B cell (primary cell): ENCODE measurements at regions not wholly inside any gene's neighbourhood (a gene's known extent, or its start where the extent isn't known, plus 50 kb on each side); places are given as distances from the start of the nearest gene placed in this dataset.

ENCODE experiments used
- ATAC-seq: fragments of 200-7000 bp; cut with Tn5 transposase; one replicate; pipeline ENCODE4 v1.10.0; 2021; ENCODE audit warnings: low read depth, mild to moderate bottlenecking, moderate number of reproducible peaks, moderate library complexity
- CTCF ChIA-PET: fragments of 350-600 bp; sonication (Branson Sonifier 250); formaldehyde crosslinking; loops from one replicate; lab custom pipeline; 2021; ENCODE audit warnings: antibody characterized with exemption, inconsistent platforms; lab: Charles Lee
- POLR2A ChIA-PET: fragments of 350-600 bp; sonication (Branson Sonifier 250); formaldehyde crosslinking; loops from one replicate; lab custom pipeline; 2021; ENCODE audit warnings: antibody characterized with exemption; lab: Charles Lee
- DNase-seq: peaks from one replicate; pipeline ENCODE4 v3.0.0; 2013
- H2AFZ ChIP-seq: 2 replicates; pipeline ENCODE4 v1.6.1; 2012; ENCODE audit warnings: mild to moderate bottlenecking, low read depth, low read length; ENCODE audit not compliant: insufficient read depth, poor library complexity, severe bottlenecking
- H3K27ac ChIP-seq, 2 donors: 1 replicate in 1 of 2; 2 replicates in 1 of 2; pipeline ENCODE4 v1.5.1; 2012 to 2013; ENCODE audit warnings: low read length in 2 of 2, mild to moderate bottlenecking in 2 of 2, moderate library complexity in 1 of 2
- H3K27me3 ChIP-seq, 4 experiments: fragments of 200-600 bp in 1 of 4; sonication (generic) in 1 of 4; replicated peaks in 1 of 4; 1 replicate in 2 of 4; 2 replicates in 2 of 4; pipeline versions ENCODE4 v1.6.1 to v1.7.0; 2013 to 2016; ENCODE audit warnings: low read length in 3 of 4, mild to moderate bottlenecking in 2 of 4, mixed read lengths in 1 of 4, moderate library complexity in 1 of 4; ENCODE audit not compliant: insufficient read depth in 4 of 4, control insufficient read depth in 3 of 4; ENCODE audit errors: control extremely low read depth in 1 of 4
- H3K36me3 ChIP-seq, 2 experiments: replicated peaks in 1 of 2; 1 replicate in 1 of 2; 2 replicates in 1 of 2; pipeline versions ENCODE4 v1.6.1 to v1.7.1; 2013; ENCODE audit warnings: low read length in 1 of 2; ENCODE audit not compliant: insufficient read depth in 2 of 2, control insufficient read depth in 1 of 2; ENCODE audit errors: control extremely low read depth in 1 of 2, extremely low read depth in 1 of 2
- H3K4me1 ChIP-seq, 2 donors: fragments of 200-600 bp in 1 of 2; sonication (generic) in 1 of 2; 1 replicate in 1 of 2; 2 replicates in 1 of 2; pipeline versions ENCODE4 v1.5.1 to v1.6.1; 2013 to 2017; ENCODE audit warnings: low read length in 2 of 2; ENCODE audit not compliant: control insufficient read depth in 2 of 2, insufficient read depth in 2 of 2
- H3K4me2 ChIP-seq: replicated peaks from 2 replicates; pipeline ENCODE3; 2012; ENCODE audit warnings: mild to moderate bottlenecking, low read depth, low read length; ENCODE audit not compliant: poor library complexity, severe bottlenecking
- H3K4me3 ChIP-seq, 5 experiments: fragments of 200-600 bp in 1 of 5; sonication (generic) in 1 of 5; 1 replicate in 3 of 5; 2 replicates in 2 of 5; pipeline versions ENCODE4 v1.5.1 to v1.7.0; 2011 to 2016; ENCODE audit warnings: low read length in 4 of 5, mild to moderate bottlenecking in 4 of 5, low read depth in 2 of 5, control low read depth in 1 of 5, moderate library complexity in 1 of 5; ENCODE audit not compliant: insufficient read depth in 1 of 5; ENCODE audit errors: control extremely low read depth in 1 of 5, extremely low read depth in 1 of 5
- H3K79me2 ChIP-seq: fragments of 200-600 bp; sonication (generic); one replicate; pipeline ENCODE4 v1.6.0; 2016; ENCODE audit warnings: low read length; ENCODE audit not compliant: control insufficient read depth, insufficient read depth
- H3K9ac ChIP-seq: fragments of 200-600 bp; sonication (generic); 2 replicates; pipeline ENCODE4 v1.6.1; 2017; ENCODE audit warnings: mild to moderate bottlenecking, low read length, moderate library complexity
- H3K9me3 ChIP-seq, 3 donors: one replicate each; pipeline versions ENCODE4 v1.6.1 to v1.7.1; 2013; ENCODE audit warnings: low read length in 2 of 3; ENCODE audit not compliant: control insufficient read depth in 2 of 3, insufficient read depth in 1 of 3; ENCODE audit errors: control extremely low read depth in 1 of 3
- H4K20me1 ChIP-seq: 2 replicates; pipeline ENCODE4 v1.6.0; 2012; ENCODE audit warnings: mild to moderate bottlenecking, low read length; ENCODE audit not compliant: insufficient read depth, control insufficient read depth, poor library complexity, severe bottlenecking
- H3K27ac Mint-ChIP-seq: one replicate; pipeline ENCODE4 v1.8.0; 2021; ENCODE audit warnings: mixed read lengths
- H3K27me3 Mint-ChIP-seq: one replicate; pipeline ENCODE4 v1.8.0; 2021; ENCODE audit warnings: mixed read lengths
- H3K4me1 Mint-ChIP-seq: one replicate; pipeline ENCODE4 v1.8.0; 2021; ENCODE audit warnings: mixed read lengths
- H3K4me3 Mint-ChIP-seq: one replicate; pipeline ENCODE4 v1.8.0; 2021; ENCODE audit warnings: mixed read lengths
- H3K9me3 Mint-ChIP-seq: one replicate; pipeline ENCODE4 v1.8.0; 2022; ENCODE audit warnings: mixed read lengths; ENCODE audit not compliant: insufficient read depth
- EZH2 ChIP-seq: IDR thresholded peaks from 2 replicates; pipeline ENCODE4 v1.6.1; 2012; ENCODE audit warnings: borderline replicate concordance, low read depth, mild to moderate bottlenecking, moderate library complexity, low read length; ENCODE audit not compliant: insufficient read depth, poor library complexity, severe bottlenecking
- WGBS: methylation state at CpG from one replicate; pipeline ENCODE4 v1.1.5; 2013; ENCODE audit warnings: missing lambda C conversion rate; ENCODE audit not compliant: insufficient coverage; 5-methylcytosine and 5-hydroxymethylcytosine counted together
- intact Hi-C: fragments of 100-400 bp; cut with micrococcal nuclease; formaldehyde crosslinking; loops from one replicate; pipeline ENCODE4 v1.10.0; 2022
- TF ChIP-seq, protein P1 (sequence below): fragments of 200-600 bp; IDR thresholded peaks from one replicate; pipeline ENCODE4 v1.8.0; 2022; ENCODE audit warnings: antibody characterized with exemption, mild to moderate bottlenecking

DNA sequence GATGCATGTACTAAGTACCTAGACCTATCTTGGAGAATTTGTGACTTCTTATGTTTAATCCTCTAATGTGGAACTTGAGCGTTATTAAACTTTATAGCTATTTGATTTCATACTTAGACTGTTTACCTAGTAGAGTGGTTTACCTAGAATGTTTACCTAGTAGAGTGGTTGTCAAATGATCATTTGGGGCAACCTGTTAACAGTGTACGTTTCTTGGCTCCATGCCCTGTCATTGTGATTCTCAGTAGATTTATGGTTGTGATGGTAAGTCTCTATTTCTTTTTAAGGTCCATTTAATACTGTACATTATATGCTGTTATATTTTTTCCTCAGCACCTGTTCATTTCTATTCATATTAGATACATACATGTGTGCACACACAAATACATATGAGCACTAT, 233.0 kb upstream of the MAD2L1 start:
- no CpG with 5 or more reads among the region's 2 CpGs for WGBS
- H3K4me3 ChIP-seq, result no peak overlapping the region
- H3K4me1 ChIP-seq, result no peaks in the 10 kb centered on the region
- H3K4me2 ChIP-seq, result no peak overlapping the region
- H3K27ac Mint-ChIP-seq, result no peak overlapping the region
- no peak for TF ChIP-seq EZH2
- TF ChIP-seq, protein P1, sequence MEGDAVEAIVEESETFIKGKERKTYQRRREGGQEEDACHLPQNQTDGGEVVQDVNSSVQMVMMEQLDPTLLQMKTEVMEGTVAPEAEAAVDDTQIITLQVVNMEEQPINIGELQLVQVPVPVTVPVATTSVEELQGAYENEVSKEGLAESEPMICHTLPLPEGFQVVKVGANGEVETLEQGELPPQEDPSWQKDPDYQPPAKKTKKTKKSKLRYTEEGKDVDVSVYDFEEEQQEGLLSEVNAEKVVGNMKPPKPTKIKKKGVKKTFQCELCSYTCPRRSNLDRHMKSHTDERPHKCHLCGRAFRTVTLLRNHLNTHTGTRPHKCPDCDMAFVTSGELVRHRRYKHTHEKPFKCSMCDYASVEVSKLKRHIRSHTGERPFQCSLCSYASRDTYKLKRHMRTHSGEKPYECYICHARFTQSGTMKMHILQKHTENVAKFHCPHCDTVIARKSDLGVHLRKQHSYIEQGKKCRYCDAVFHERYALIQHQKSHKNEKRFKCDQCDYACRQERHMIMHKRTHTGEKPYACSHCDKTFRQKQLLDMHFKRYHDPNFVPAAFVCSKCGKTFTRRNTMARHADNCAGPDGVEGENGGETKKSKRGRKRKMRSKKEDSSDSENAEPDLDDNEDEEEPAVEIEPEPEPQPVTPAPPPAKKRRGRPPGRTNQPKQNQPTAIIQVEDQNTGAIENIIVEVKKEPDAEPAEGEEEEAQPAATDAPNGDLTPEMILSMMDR, result no peak
- ATAC-seq (no peak), DNase-seq (no peak)
- no peaks in the 10 kb centered on the region for H3K27me3 ChIP-seq
- intact Hi-C loops, result no loop called here
- no peaks in the 10 kb centered on the region for H4K20me1 ChIP-seq
- H3K27ac ChIP-seq, result no peak overlapping the region
- H3K36me3 ChIP-seq, result no peaks in the 10 kb centered on the region
- no peak overlapping the region for H3K9ac ChIP-seq
- no peaks in the 10 kb centered on the region for H3K9me3 Mint-ChIP-seq
- H3K79me2 ChIP-seq, result no peaks in the 10 kb centered on the region
- H3K4me3 Mint-ChIP-seq, result no peak overlapping the region
- no peaks in the 10 kb centered on the region for H3K27me3 Mint-ChIP-seq
- peaks cover 0 to 2% (median 0%) of the 10 kb centered on the region in 3 donors for H3K9me3 ChIP-seq
- ChIA-PET CTCF (no interaction called here), POLR2A (no interaction called here)
- H2AFZ ChIP-seq, result no peak overlapping the region
- no peaks in the 10 kb centered on the region for H3K4me1 Mint-ChIP-seq

DNA sequence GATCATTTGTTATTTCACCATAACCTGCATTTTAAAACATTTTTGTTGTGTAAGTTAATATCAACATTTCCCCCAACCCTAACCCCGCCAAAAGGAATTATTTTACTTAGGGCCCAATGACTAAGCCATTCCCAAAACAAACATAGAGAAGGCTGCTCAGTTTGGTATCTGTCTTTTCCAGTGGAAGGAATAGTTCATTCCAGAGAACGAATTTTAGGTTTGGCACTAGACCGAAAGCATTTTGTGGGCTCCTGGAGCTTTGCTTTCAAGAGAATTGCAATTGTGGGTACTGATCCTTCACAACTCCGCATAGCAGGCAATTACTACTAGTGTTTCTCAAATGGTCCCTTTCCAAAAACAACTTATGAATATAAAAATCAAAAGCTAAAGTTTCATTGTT, 226.7 kb upstream of the MAD2L1 start:
- H3K27me3 ChIP-seq, result no peaks in the 10 kb centered on the region
- no peak for ATAC-seq
- TF ChIP-seq EZH2, result no peak
- TF ChIP-seq, protein P1, result no peak
- H3K9me3 Mint-ChIP-seq, result peaks cover 3% of the 10 kb centered on the region
- no peak for DNase-seq
- no peak overlapping the region for H2AFZ ChIP-seq
- no peaks in the 10 kb centered on the region for H3K36me3 ChIP-seq
- no CpG with 5 or more reads among the region's 4 CpGs for WGBS
- no peak overlapping the region for H3K4me3 ChIP-seq
- H3K27me3 Mint-ChIP-seq, result no peaks in the 10 kb centered on the region
- H3K4me1 Mint-ChIP-seq, result no peaks in the 10 kb centered on the region
- POLR2A ChIA-PET, result no interaction called here
- CTCF ChIA-PET, result no interaction called here
- no peak overlapping the region for H3K4me2 ChIP-seq
- no peaks in the 10 kb centered on the region for H3K79me2 ChIP-seq
- no peaks in the 10 kb centered on the region for H3K4me1 ChIP-seq
- H3K27ac Mint-ChIP-seq, result no peak overlapping the region
- no peak overlapping the region for H3K4me3 Mint-ChIP-seq
- H3K27ac ChIP-seq, result no peak overlapping the region
- no peaks in the 10 kb centered on the region for H4K20me1 ChIP-seq
- no peak overlapping the region for H3K9ac ChIP-seq
- intact Hi-C loops, result no loop called here
- no peaks in the 10 kb centered on the region for H3K9me3 ChIP-seq
